SKM-1 (cell line): ENCODE measurements at regions not wholly inside any gene's neighbourhood (a gene's known extent, or its start where the extent isn't known, plus 50 kb on each side); places are given as distances from the start of the nearest gene placed in this dataset.

ENCODE experiments used
- DNase-seq: peaks from one replicate; lab custom pipeline; 2025; ENCODE audit not compliant: unreplicated experiment; lab: John Stamatoyannopoulos, UW

DNA sequence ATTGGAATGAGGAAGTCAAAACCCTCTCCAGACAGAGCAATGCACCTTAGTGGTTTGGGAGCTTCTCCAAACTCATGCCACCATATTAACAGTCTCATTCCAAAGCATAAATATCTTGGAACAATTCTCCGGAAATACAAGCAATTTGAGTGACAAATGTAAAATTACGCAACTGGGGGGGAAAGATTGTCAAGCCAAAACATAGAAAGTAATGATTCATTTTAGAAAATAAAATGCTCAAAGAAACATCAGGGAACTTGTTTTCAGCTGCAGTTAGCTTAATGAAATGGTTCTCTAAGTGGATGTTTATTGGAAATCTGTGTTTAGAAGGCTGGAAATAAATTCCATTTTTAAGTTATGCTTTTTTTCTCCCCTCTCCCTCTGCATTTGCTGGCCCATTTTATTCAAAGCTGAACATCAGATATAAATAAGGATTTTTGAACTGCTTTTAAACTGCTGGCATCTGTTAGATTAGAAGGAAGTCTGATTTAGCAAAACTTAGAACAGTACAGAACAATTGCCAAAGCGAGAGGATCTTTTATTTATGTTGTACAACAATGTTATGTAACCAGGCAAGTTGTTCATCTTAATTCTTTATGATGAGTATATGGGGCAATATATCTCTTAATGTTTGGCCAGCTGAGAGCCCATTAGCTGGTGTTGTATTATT, 551.9 kb downstream of the PRELID2 start:
- DNase-seq: no peak

DNA sequence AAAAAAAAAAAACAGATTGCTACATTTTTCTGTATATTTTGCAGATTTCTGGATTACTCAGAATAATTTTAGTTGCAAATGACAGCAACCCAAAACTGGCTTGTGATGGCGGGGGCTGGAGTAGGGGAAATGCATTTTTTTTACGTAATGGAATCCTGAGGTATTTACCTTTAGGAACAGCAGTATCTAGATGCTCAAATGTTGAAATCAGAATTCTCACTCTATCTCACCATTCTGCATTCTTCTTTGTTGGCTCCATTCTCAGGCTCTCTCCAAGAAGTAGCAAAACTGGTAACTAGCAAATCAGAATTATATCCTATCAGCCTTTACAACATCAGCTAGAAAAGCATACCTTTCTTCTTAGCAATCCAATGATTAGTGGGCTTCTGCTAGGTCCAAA, 554.3 kb downstream of the PRELID2 start:
- no peak for DNase-seq

- no peak for DNase-seq
These were observed 554.9 kb downstream of the PRELID2 start for GRCh38 chr5:145280214-145280613.

DNA sequence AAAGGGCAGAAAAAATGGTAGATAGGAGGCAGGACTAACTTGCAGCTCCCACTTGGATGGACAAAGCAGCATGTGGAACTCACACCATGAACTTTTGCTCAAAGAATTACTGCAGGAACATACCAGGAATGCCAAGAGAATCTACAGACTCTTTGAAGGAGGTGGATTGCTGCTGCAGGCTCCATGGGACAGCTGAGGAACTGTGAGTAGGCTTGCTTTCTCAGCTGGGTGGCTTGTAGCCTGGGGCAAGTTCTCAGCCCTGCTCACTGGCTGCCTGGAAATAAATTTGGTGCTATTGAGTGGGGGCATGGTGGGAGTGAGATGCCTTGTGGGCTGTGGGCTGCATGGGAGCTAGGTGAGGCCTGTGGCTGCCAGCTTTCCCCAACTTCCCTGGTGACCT, 574.5 kb downstream of the PRELID2 start:
- no peak for DNase-seq

DNA sequence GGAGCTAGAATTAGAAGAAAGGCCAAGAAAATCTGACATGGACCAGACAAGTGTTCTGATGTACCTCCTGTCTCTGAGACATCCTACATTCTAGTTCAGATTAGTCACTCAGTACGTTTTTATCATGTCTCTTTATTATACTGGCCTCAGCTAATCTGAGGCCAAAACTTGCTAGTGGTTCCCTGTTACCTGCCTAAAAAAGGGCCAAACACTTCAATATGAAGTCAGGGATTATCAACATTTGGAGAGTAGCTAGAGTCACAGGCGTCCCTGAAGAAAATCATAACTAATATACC, 587.4 kb downstream of the PRELID2 start:
- no peak for DNase-seq

DNA sequence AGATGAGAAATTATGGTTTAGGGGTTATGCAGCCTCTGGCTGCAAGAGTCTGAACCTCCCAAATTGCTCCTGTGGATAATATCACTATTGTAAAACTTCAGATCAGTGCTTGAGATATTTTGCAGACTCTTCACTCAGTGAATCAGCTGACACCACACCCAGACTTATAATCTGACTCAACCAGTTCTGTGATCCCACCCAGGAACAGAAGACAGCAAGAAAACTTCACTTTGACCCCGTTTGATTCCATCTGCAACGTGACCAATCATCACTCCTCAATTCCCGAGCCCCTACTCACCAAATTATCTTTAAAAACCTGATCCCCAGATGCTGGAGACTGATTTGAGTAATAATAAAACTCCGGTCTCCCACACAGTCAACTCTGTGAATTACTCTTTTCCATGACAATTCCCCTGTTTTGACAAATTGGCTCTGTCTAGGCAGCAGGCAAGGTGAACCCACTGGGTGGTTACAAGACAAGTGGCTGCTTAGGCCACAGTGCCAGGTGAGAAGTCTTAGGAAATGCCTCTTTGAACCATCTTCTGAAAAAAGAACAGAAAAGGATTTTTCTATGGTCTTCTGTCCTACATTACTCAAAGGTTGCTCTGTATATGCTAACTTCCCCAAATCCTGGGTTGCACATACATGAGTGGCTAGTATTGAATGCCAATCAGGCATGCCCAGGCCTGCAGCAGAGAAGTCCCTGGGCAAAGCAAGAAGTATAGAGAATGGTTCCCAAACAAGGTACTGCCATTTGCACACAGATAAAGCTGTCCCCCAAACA, 588.0 kb downstream of the PRELID2 start:
- DNase-seq: no peak

DNA sequence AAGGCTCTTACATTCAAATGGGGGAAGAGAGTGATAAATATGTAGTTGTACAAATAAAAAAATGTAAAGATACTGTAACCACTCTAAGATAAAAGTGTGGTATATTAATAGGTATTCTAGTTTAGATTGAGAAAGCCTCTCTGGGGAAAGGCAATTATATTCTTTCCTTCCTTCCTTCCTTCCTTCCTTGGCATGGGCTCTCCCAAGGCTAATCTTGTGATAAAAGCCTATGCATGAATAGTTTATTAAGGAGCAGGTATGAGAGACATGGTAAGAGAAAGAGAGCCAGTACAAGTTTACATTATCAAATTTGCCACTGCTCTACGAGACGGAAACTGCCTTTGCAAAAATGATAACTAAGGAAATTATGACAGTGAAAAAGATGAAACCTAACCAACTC, 588.8 kb downstream of the PRELID2 start:
- DNase-seq: no peak

GRCh38 chr5:145245354-145245753, 589.8 kb downstream of the PRELID2 start:
- no peak for DNase-seq

GRCh38 chr5:145244788-145245187, 590.4 kb downstream of the PRELID2 start:
- no peak for DNase-seq

DNA sequence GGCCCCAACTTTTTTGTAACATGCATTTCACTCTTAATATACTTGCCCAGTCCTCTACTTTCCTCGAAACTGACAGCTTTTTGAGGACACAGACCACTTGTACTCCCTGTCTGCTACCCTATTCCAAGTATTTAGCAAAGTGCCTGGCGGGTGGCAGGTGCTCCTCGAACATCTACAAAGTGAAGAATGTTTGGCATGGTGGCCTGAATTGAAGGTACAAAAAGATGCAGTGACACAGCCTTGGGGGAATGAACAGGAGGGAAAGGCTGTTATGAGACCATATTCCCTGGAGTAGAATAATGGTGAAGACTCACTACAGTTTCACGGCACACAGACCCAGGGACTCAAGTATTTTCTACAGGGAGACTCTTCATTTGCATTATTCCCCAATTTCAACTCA, 590.9 kb downstream of the PRELID2 start:
- DNase-seq: no peak

DNA sequence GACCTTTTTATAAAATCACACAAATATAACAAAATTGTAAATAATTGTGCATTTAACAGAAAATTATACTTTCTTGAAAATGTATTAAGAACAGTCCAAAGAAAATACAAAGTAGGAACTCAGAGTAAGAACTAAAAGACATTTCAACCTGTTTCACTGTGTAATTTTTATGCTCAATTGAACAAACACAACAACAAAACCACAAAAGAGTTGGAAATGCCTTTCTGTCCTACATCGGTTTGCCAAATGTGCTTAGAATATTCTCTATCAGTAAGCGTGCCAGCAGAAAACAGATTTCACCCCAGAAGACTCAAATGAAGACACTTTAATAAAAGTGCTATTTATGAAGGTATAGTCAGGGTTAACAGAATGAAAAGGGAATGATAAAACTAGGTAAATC, 592.1 kb downstream of the PRELID2 start:
- DNase-seq: no peak

DNA sequence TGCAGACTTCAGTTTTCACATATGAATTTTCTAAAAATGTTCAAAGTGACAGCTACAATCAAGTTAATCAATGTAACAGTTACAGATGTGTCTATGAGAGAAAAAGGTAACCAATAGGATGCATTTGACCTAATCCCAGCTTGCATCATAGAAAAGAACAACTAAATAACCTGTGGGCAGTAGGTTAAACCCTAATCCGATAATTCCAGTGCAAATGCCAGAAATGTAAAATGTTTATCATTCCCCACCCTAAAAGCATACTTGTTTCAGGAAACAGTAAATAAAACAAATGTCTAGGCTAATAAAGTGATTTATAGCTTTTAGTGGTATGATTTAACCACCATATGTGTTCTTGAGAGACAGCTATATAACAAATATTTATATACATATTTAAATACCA, 592.6 kb downstream of the PRELID2 start:
- DNase-seq: no peak

DNA sequence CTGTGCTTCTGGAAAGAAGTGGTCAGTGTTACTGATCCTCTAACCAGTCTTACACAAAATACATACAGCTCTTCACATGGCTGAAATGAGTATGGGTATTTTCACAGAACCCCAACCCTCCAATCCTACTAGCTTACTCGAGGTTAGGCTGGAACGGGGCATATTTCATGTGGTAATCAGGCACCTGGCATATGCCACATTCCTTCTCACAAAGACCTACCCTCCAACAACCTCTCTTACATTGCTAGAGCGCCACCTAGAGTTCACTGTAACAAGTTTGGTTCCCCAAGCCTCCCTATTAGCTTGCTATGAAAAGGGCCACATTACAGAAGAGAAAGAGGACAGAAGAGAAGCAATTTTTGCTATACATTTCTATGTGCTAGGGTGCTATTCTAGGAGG, 597.3 kb downstream of the PRELID2 start:
- DNase-seq: peak; percentile 63

- DNase-seq: no peak
These were observed 598.2 kb downstream of the PRELID2 start for GRCh38 chr5:145236983-145237382.

GRCh38 chr5:145236127-145236526, 599.0 kb downstream of the PRELID2 start:
- DNase-seq: no peak

DNA sequence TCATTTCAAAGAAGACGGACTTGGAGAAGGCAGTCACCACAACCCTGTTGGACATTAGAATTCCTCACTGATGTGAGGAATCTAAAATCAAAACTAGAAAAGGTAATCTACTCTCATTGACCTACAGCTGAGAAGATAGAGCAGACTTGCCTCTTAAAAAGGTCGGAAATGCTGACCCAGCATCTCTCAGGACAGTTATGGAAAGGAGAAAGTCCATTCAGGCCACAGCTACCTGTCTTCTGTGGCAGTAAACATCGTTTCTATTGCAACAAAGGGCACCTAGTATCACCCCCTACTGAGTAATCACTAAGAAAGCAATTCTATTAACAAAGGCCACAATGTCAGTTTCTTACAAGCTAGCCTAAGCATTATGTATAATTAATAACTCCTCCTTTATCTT, 601.7 kb downstream of the PRELID2 start:
- no peak for DNase-seq

DNA sequence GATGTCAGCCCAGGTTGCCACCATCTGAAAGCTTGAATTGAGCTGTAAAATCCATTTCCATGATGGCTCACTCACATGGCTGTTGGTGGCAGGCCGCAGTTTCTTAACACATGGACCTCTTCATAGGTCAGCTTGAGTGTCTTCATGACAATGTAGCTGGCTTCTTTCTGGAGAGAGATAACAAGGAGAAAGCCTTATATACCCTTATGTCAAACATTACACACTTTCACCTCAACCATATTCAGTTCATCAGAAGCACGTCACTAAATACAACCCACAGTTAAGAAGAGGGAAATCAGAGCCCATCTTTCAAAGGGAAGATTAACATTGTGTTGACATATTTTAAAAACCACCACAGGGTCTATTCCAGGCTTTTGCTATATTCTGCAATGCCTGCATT, 604.4 kb downstream of the PRELID2 start:
- DNase-seq: no peak

DNA sequence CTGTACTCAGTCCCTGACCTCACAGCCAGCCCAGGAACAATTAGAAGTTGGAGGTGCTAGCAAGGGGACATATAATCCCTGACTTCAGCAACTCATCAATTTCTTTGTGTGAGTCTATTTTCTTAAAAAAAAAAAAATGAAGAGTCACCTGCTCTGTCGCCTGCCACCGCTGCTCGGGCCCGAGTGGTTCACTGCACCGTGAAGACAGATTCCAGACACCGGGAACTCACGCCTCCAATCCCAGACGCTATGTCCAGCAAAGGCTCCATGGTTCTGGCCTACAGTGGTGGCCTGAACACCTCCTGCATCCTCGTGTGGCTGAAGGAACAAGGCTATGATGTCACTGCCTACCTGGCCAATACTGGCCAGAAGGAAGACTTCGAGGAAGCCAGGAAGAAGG, 606.6 kb downstream of the PRELID2 start:
- DNase-seq: no peak

- no peak for DNase-seq
These were observed 607.3 kb downstream of the PRELID2 start for GRCh38 chr5:145227881-145228280.

DNA sequence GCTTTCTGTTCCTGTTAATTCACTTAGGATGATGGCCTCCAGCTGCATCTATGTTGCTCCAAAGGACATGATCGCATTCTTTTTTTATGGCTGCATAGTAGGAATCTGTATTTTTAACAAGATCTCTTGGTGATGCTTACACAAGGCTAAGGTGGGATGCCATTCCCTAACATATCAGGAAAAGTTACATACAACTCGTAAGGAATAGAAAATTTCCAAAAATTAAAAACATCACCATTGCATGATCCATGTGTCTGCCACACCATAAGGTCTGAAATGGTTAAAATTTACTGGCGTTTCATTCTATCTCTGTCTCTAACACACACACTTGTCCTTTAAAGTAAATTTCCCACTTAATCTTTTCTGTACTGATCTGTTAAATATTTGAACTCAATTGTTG, 608.4 kb downstream of the PRELID2 start:
- no peak for DNase-seq

GRCh38 chr5:145225529-145225928, 609.6 kb downstream of the PRELID2 start:
- no peak for DNase-seq

DNA sequence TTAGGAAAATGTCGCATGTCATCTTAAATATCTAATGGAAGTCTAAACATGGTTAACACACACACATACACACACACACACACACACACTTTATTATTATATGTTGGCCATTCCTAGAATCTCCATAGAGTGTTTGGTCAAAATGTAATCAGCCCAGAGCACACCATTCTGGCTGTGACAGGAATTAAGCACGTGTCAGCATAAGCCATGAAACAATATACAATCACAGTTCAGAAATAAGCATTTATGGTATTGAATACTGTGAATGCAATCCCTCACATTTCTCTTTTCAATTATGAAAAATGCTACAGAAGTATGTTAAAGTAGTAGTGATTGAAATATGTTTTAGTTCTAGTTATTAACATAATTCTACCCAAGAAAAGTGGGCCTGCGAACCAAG, 611.6 kb downstream of the PRELID2 start:
- DNase-seq: no peak

GRCh38 chr5:145222622-145223021, 612.5 kb downstream of the PRELID2 start:
- no peak for DNase-seq
